GM19463 (cell line): ENCODE measurements at regions not wholly inside any gene's neighbourhood (a gene's known extent, or its start where the extent isn't known, plus 50 kb on each side); places are given as distances from the start of the nearest gene placed in this dataset.
A peak's percentile ranks its signal among the peaks of the same experiment; 100 is the strongest.

Experiments
- ATAC-seq: cut with Tn5 transposase; IDR thresholded peaks from one replicate; pipeline ENCODE4 v1.9.1; 2021; ENCODE audit warnings: mild to moderate bottlenecking, moderate library complexity; ENCODE audit not compliant: unreplicated experiment

- ATAC-seq: no peak
Observed at GRCh38 chr6:126419901-126420300, 80.0 kb downstream of the CENPW start.

GRCh38 chr6:126422912-126423311 is 83.0 kb downstream of the CENPW start:
- ATAC-seq: no peak

- no peak for ATAC-seq
Observed at GRCh38 chr6:126427713-126428112, 87.8 kb downstream of the CENPW start.

- ATAC-seq: no peak
Observed at GRCh38 chr6:126429866-126430265, 90.0 kb downstream of the CENPW start.

- no peak for ATAC-seq
Observed at GRCh38 chr6:126432564-126432963, 92.6 kb downstream of the CENPW start.

GRCh38 chr6:126433927-126434326 is 94.0 kb downstream of the CENPW start:
- no peak for ATAC-seq

- ATAC-seq: no peak
Observed at GRCh38 chr6:126437205-126437604, 97.3 kb downstream of the CENPW start.

- ATAC-seq: no peak
Observed at GRCh38 chr6:126439040-126439439, 99.1 kb downstream of the CENPW start.

- peak; percentile 60 for ATAC-seq
Observed at GRCh38 chr6:126440923-126441322, 101.0 kb downstream of the CENPW start.

GRCh38 chr6:126444659-126445273 is 104.9 kb downstream of the CENPW start:
- ATAC-seq: no peak

- ATAC-seq: no peak
Observed at GRCh38 chr6:126446248-126446647, 106.3 kb downstream of the CENPW start.

GRCh38 chr6:126447367-126447766 is 107.5 kb downstream of the CENPW start:
- ATAC-seq: no peak

GRCh38 chr6:126461045-126461444 is 121.1 kb downstream of the CENPW start:
- no peak for ATAC-seq

- ATAC-seq: no peak
Observed at GRCh38 chr6:126464245-126464644, 124.3 kb downstream of the CENPW start.

GRCh38 chr6:126475449-126475848 is 135.5 kb downstream of the CENPW start:
- no peak for ATAC-seq

- peak; percentile 63 for ATAC-seq
Observed at GRCh38 chr6:126477678-126478077, 137.8 kb downstream of the CENPW start.

- ATAC-seq: no peak
Observed at GRCh38 chr6:126480268-126480667, 140.4 kb downstream of the CENPW start.

- ATAC-seq: no peak
Observed at GRCh38 chr6:126481319-126481718, 141.4 kb downstream of the CENPW start.

- no peak for ATAC-seq
Observed at GRCh38 chr6:126504792-126505191, 164.9 kb downstream of the CENPW start.

GRCh38 chr6:126513198-126513597 is 173.3 kb downstream of the CENPW start:
- ATAC-seq: no peak

GRCh38 chr6:126516411-126516810 is 176.5 kb downstream of the CENPW start:
- ATAC-seq: no peak

- ATAC-seq: no peak
Observed at GRCh38 chr6:126524811-126525326, 185.0 kb downstream of the CENPW start.

GRCh38 chr6:126526547-126526946 is 186.6 kb downstream of the CENPW start:
- ATAC-seq: no peak
